ENCODE measurements at regions not wholly inside any gene's neighbourhood (a gene's known extent, or its start where the extent isn't known, plus 50 kb on each side); places are given as distances from the start of the nearest gene placed in this dataset.

DNA sequence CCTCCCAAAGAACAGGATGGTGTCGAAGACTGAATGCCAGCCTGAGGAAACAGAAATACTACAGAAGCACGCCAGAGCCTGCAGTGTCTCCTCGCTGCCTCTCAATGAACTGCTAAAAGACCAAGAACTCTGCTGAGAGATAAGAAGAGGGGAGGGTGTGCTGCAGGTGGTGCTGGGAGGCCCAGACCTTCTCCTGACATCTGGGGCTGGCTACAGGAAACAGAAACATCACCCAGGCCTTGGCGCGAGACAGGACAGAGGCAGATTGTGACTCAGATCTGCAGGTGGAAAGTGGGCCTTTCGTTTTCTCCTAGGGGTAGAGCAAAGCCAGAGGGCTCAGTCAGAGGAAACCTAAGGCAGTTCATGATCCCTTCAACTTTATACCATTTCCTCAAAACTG lies 250.3 kb upstream of the TCF4 start:
- TF ChIP-seq, protein P1, sequence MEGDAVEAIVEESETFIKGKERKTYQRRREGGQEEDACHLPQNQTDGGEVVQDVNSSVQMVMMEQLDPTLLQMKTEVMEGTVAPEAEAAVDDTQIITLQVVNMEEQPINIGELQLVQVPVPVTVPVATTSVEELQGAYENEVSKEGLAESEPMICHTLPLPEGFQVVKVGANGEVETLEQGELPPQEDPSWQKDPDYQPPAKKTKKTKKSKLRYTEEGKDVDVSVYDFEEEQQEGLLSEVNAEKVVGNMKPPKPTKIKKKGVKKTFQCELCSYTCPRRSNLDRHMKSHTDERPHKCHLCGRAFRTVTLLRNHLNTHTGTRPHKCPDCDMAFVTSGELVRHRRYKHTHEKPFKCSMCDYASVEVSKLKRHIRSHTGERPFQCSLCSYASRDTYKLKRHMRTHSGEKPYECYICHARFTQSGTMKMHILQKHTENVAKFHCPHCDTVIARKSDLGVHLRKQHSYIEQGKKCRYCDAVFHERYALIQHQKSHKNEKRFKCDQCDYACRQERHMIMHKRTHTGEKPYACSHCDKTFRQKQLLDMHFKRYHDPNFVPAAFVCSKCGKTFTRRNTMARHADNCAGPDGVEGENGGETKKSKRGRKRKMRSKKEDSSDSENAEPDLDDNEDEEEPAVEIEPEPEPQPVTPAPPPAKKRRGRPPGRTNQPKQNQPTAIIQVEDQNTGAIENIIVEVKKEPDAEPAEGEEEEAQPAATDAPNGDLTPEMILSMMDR (IDR thresholded peaks at IDR 0.05; ENCODE audit: low read length), result no peak
- no peak for TF ChIP-seq EZH2 (IDR thresholded peaks at IDR 0.05; ENCODE audit: borderline replicate concordance, low read length)

Data from OCI-LY1 (cell line).